SH-SY5Y (cell line): ENCODE measurements at regions not wholly inside any gene's neighbourhood (a gene's known extent, or its start where the extent isn't known, plus 50 kb on each side); places are given as distances from the start of the nearest gene placed in this dataset.

Experiments used
- GATA2 ChIP-seq: IDR thresholded peaks from 2 replicates; pipeline ENCODE4 v1.6.1; 2011; ENCODE audit warnings: mild to moderate bottlenecking, low read depth, low read length
- GATA3 ChIP-seq: IDR thresholded peaks from 2 replicates; pipeline ENCODE4 v1.6.1; 2011; ENCODE audit warnings: low read depth, mild to moderate bottlenecking, low read length, moderate library complexity

GRCh38 chr4:15149839-15150592 lies 147.7 kb downstream of the CPEB2 start:
- TF ChIP-seq GATA2 (no peak), GATA3 (no peak)
